Progenitor cell of endocrine pancreas (in vitro differentiated cells): ENCODE measurements at regions not wholly inside any gene's neighbourhood (a gene's known extent, or its start where the extent isn't known, plus 50 kb on each side); places are given as distances from the start of the nearest gene placed in this dataset.
"Not testable (repeated sequence)": the region's sequence is repeated elsewhere in the genome, so short reads cannot be mapped to it uniquely, and the experiment has no call there.

Source experiments
- DNase-seq: peaks from one replicate; pipeline ENCODE4 v3.0.0; 2021; ENCODE audit warnings: low spot score; ENCODE audit not compliant: unreplicated experiment
- H3K27ac Mint-ChIP-seq: 2 replicates; pipeline ENCODE4 v1.8.0; 2021; ENCODE audit warnings: mild to moderate bottlenecking, moderate library complexity, mixed read lengths
- H3K27me3 Mint-ChIP-seq: 2 replicates; pipeline ENCODE4 v1.8.0; 2021; ENCODE audit warnings: mixed read lengths
- H3K36me3 Mint-ChIP-seq: 2 replicates; pipeline ENCODE4 v1.8.0; 2022; ENCODE audit warnings: mixed read lengths; ENCODE audit not compliant: insufficient read depth
- H3K4me1 Mint-ChIP-seq: 2 replicates; pipeline ENCODE4 v1.8.0; 2021; ENCODE audit warnings: low read depth, mixed read lengths
- H3K4me3 Mint-ChIP-seq: 2 replicates; pipeline ENCODE4 v1.8.0; 2021; ENCODE audit warnings: low read depth, mild to moderate bottlenecking, moderate library complexity, mixed read lengths
- H3K9me3 Mint-ChIP-seq: 2 replicates; pipeline ENCODE4 v1.8.0; 2021; ENCODE audit warnings: low read depth, mixed read lengths
- CTCF ChIP-seq: fragments of 200-600 bp; sonication (generic); IDR thresholded peaks from one replicate; pipeline ENCODE4 v1.5.0; 2021; ENCODE audit warnings: antibody characterized with exemption, mild to moderate bottlenecking; ENCODE audit not compliant: unreplicated experiment

GRCh38 chr9:40970340-40970739 lies 158.1 kb downstream of the FOXD4L6 start:
- H3K27me3 Mint-ChIP-seq, H3K4me3 Mint-ChIP-seq, H3K27ac Mint-ChIP-seq, H3K4me1 Mint-ChIP-seq, DNase-seq, H3K36me3 Mint-ChIP-seq, H3K9me3 Mint-ChIP-seq: not testable (repeated sequence)
- TF ChIP-seq CTCF: peak; percentile 51

GRCh38 chr9:40962461-40962860 lies 166.0 kb downstream of the FOXD4L6 start:
- H3K4me3 Mint-ChIP-seq, DNase-seq, H3K27me3 Mint-ChIP-seq, H3K27ac Mint-ChIP-seq, H3K4me1 Mint-ChIP-seq, H3K36me3 Mint-ChIP-seq, H3K9me3 Mint-ChIP-seq: not testable (repeated sequence)

GRCh38 chr9:40951876-40952494 lies 176.5 kb downstream of the FOXD4L6 start:
- not testable (repeated sequence) for H3K27ac Mint-ChIP-seq, H3K9me3 Mint-ChIP-seq, H3K4me3 Mint-ChIP-seq, H3K36me3 Mint-ChIP-seq, DNase-seq, H3K4me1 Mint-ChIP-seq
- H3K27me3 Mint-ChIP-seq: peaks cover 14% of the 10 kb centered on the region
- TF ChIP-seq CTCF: peak; percentile 40

GRCh38 chr9:40946228-40946627 lies 182.3 kb downstream of the FOXD4L6 start:
- H3K27ac Mint-ChIP-seq, H3K4me1 Mint-ChIP-seq, DNase-seq, H3K36me3 Mint-ChIP-seq, H3K4me3 Mint-ChIP-seq: not testable (repeated sequence)
- Mint-ChIP-seq H3K27me3 (peaks cover 23% of the 10 kb centered on the region), H3K9me3 (peaks cover 11% of the 10 kb centered on the region)

GRCh38 chr9:40942730-40943129 lies 185.8 kb downstream of the FOXD4L6 start:
- not testable (repeated sequence) for H3K4me3 Mint-ChIP-seq, H3K27ac Mint-ChIP-seq, DNase-seq, H3K36me3 Mint-ChIP-seq, H3K4me1 Mint-ChIP-seq
- H3K9me3 Mint-ChIP-seq: peaks cover 17% of the 10 kb centered on the region
- peaks cover 28% of the 10 kb centered on the region for H3K27me3 Mint-ChIP-seq

- Mint-ChIP-seq H3K9me3 (peaks cover 12% of the 10 kb centered on the region), H3K27me3 (peaks cover 25% of the 10 kb centered on the region)
- H3K36me3 Mint-ChIP-seq, H3K4me3 Mint-ChIP-seq, DNase-seq, H3K4me1 Mint-ChIP-seq, H3K27ac Mint-ChIP-seq: not testable (repeated sequence)
These were observed 188.6 kb downstream of the FOXD4L6 start for GRCh38 chr9:40939888-40940209.

- not testable (repeated sequence) for DNase-seq, H3K4me3 Mint-ChIP-seq, H3K4me1 Mint-ChIP-seq, H3K36me3 Mint-ChIP-seq, H3K27ac Mint-ChIP-seq
- Mint-ChIP-seq H3K27me3 (peaks cover 24% of the 10 kb centered on the region), H3K9me3 (peaks cover 11% of the 10 kb centered on the region)
These were observed 189.1 kb downstream of the FOXD4L6 start for GRCh38 chr9:40939201-40939887.

- Mint-ChIP-seq H3K9me3 (peaks cover 26% of the 10 kb centered on the region), H3K36me3 (peaks cover 8% of the 10 kb centered on the region)
These were observed 193.1 kb downstream of the FOXD4L6 start for GRCh38 chr9:40935336-40935735.

GRCh38 chr9:40934480-40934879 lies 194.0 kb downstream of the FOXD4L6 start:
- H3K27ac Mint-ChIP-seq, H3K4me3 Mint-ChIP-seq, H3K27me3 Mint-ChIP-seq, H3K36me3 Mint-ChIP-seq, DNase-seq, H3K4me1 Mint-ChIP-seq: not testable (repeated sequence)
- H3K9me3 Mint-ChIP-seq: peaks cover 26% of the 10 kb centered on the region

More at GRCh38 chr9:40935336-40935735, 193.1 kb downstream of the FOXD4L6 start:
- no peak for TF ChIP-seq CTCF
- no peaks in the 10 kb centered on the region for H3K4me1 Mint-ChIP-seq
- DNase-seq: no peak
- no peak overlapping the region for H3K27ac Mint-ChIP-seq
- H3K27me3 Mint-ChIP-seq: peaks cover 8% of the 10 kb centered on the region
- H3K4me3 Mint-ChIP-seq: no peak overlapping the region

- H3K4me1 Mint-ChIP-seq, H3K27me3 Mint-ChIP-seq, H3K4me3 Mint-ChIP-seq, DNase-seq, H3K27ac Mint-ChIP-seq: not testable (repeated sequence)
- H3K36me3 Mint-ChIP-seq: peaks cover 11% of the 10 kb centered on the region
- peaks cover 53% of the 10 kb centered on the region for H3K9me3 Mint-ChIP-seq
These were observed 198.1 kb downstream of the FOXD4L6 start for GRCh38 chr9:40930426-40930825.
